Transverse colon (tissue), 4 donors: ENCODE measurements at regions not wholly inside any gene's neighbourhood (a gene's known extent, or its start where the extent isn't known, plus 50 kb on each side); places are given as distances from the start of the nearest gene placed in this dataset.
"Not testable (repeated sequence)": the region's sequence is repeated elsewhere in the genome, so short reads cannot be mapped to it uniquely, and the experiment has no call there.

Experiments used
- DNase-seq: peaks from one replicate; pipeline ENCODE4 v3.0.0-alpha.2; 2019
- H3K27ac ChIP-seq, 4 donors: fragments of 200-600 bp; sonication (generic); 2 replicates each; pipeline ENCODE4 v1.5.1; 2016 to 2018; ENCODE audit warnings: inconsistent platforms in 4 of 4
- H3K27me3 ChIP-seq: fragments of 200-600 bp; sonication (generic); 2 replicates; pipeline ENCODE4 v1.5.1; 2017; ENCODE audit warnings: inconsistent platforms
- H3K36me3 ChIP-seq, 4 donors: fragments of 200-600 bp; sonication (generic); 2 replicates each; pipeline ENCODE4 v1.5.1; 2017 to 2019; ENCODE audit warnings: inconsistent platforms in 4 of 4
- H3K4me1 ChIP-seq, 4 donors: fragments of 200-600 bp; sonication (generic); 2 replicates each; pipeline ENCODE4 v1.5.1; 2017 to 2020; ENCODE audit warnings: inconsistent platforms in 4 of 4
- H3K4me3 ChIP-seq, 4 donors: fragments of 200-600 bp; sonication (generic); 1 replicate in 1 of 4; 2 replicates in 3 of 4; pipeline versions ENCODE4 v1.5.1 to v1.6.1; 2017 to 2019; ENCODE audit warnings: inconsistent platforms in 4 of 4
- H3K9me3 ChIP-seq, 2 donors: fragments of 200-600 bp; sonication (generic); 2 replicates each; pipeline ENCODE4 v1.5.1; 2017 to 2019; ENCODE audit warnings: inconsistent platforms in 2 of 2
- CTCF ChIP-seq, 5 experiments: fragments of 200-600 bp in 3 of 5; fragments of 450-650 bp in 2 of 5; sonication (generic) in 3 of 5; IDR thresholded peaks; 1 replicate in 2 of 5; 2 replicates in 3 of 5; pipeline ENCODE4 v1.5.1; 2016 to 2017; ENCODE audit warnings: antibody characterized with exemption in 5 of 5, inconsistent platforms in 3 of 5, mild to moderate bottlenecking in 2 of 5, moderate library complexity in 1 of 5
- EP300 ChIP-seq: sonication (generic); formaldehyde crosslinking; IDR thresholded peaks from one replicate; pipeline ENCODE4 v1.6.1; 2017; ENCODE audit warnings: antibody characterized with exemption, low read depth
- POLR2A ChIP-seq: fragments of 450-650 bp; IDR thresholded peaks from one replicate; pipeline ENCODE4 v1.6.1; 2016; ENCODE audit warnings: antibody characterized with exemption, mild to moderate bottlenecking, moderate library complexity
- POLR2AphosphoS5 ChIP-seq, 3 donors: sonication (generic); formaldehyde crosslinking; IDR thresholded peaks; one replicate each; pipeline ENCODE4 v1.6.1; 2016; ENCODE audit warnings: antibody characterized with exemption in 3 of 3
- WGBS, 2 donors: methylation state at CpG; one replicate each; pipeline ENCODE4 v1.1.5; 2018; ENCODE audit warnings: low coverage in 1 of 2; 5-methylcytosine and 5-hydroxymethylcytosine counted together
- in situ Hi-C, 4 donors: fragments of 200-750 bp; cut with MboI; loops; one replicate each; pipeline versions ENCODE4 v1.15.0 to v1.15.1; 2017; ENCODE audit warnings: low sequenced_read_pairs in 3 of 4, low pct_ligation_motif_present in 1 of 4, low pct_unique_long_range_greater_than_20kb in 1 of 4
- intact Hi-C: fragments of 100-400 bp; cut with DNase I; formaldehyde crosslinking; loops from one replicate; pipeline ENCODE4 v1.15.1; 2023; ENCODE audit warnings: low total_unique reads

DNA sequence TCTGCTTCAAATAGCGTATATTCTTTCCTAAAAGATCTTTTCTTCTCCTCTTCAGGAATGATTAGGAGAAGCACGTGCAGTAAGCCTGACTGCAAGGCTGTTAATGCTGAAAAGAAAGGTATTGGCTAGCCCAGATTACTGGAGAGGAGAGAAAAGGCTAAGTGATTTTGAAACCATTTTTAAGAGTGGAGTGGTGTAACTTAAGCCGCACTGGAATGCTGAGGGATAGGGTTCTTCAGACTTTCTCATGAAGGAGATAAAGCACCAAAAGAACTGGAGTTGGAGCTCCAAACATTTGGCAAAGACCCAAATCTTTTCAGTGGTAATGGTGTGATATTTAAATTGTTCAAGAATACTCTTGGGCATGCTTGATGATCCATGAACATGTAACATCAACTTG, 388.3 kb downstream of the COG6 start:
- Histone ChIP-seq H3K4me1 (no peaks in the 10 kb centered on the region), H3K36me3 (no peaks in the 10 kb centered on the region), H3K4me3 (no peak overlapping the region), H3K27ac (no peak overlapping the region), H3K27me3 (no peaks in the 10 kb centered on the region), H3K9me3 (no peaks in the 10 kb centered on the region)
- WGBS, 2 donors, result 75 to 94% methylated on average over 2 to 3 of the region's 3 CpGs
- in situ Hi-C loops (no loop called here), intact Hi-C loops (no loop called here)
- no peak for TF ChIP-seq EP300
- DNase-seq, result no peak

DNA sequence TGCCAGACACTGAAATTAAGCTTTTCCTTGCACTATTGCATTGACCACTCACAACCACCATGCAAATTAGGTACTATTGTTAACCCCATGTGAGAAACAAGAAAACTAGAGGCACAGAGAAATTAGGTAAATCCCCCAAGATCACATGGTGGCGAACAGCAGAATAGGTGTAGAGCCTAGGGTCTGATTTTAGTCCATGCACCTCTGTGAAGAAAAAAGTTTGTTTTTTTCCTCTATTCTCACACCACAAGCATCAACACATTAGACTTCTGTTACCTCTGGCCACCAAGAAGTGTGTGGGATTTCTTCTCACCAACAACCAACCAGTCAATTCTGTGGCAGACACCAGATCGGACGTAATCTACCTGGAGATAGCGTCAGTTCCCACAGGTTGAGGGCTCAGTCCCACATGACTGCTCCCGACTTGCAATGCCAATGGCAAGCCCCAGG, 391.9 kb downstream of the COG6 start:
- 86 to 88% methylated on average over 5 of the region's 5 CpGs for WGBS, 2 donors
- Histone ChIP-seq H3K27ac (no peak overlapping the region), H3K4me3 (no peak overlapping the region), H3K9me3 (no peaks in the 10 kb centered on the region), H3K27me3 (no peaks in the 10 kb centered on the region), H3K36me3 (no peaks in the 10 kb centered on the region), H3K4me1 (no peaks in the 10 kb centered on the region)
- no peak for DNase-seq
- in situ Hi-C loops (no loop called here), intact Hi-C loops (no loop called here)
- no peak for TF ChIP-seq POLR2A
- TF ChIP-seq POLR2AphosphoS5 (IDR thresholded peaks at IDR 0.05), result no peak
- TF ChIP-seq EP300, result no peak
- no peak for TF ChIP-seq CTCF (IDR thresholded peaks at IDR 0.05)

GRCh38 chr13:40048551-40048950, 393.1 kb downstream of the COG6 start:
- 82 to 84% methylated on average over 4 to 5 of the region's 5 CpGs for WGBS, 2 donors
- TF ChIP-seq POLR2AphosphoS5 (IDR thresholded peaks at IDR 0.05) (no peak), EP300 (no peak), CTCF (IDR thresholded peaks at IDR 0.05) (no peak), POLR2A (no peak)
- H3K36me3 ChIP-seq, result no peaks in the 10 kb centered on the region
- H3K27ac ChIP-seq, result no peak overlapping the region
- no peak for DNase-seq
- H3K4me3 ChIP-seq, result no peak overlapping the region
- intact Hi-C loops (no loop called here), in situ Hi-C loops (no loop called here)
- peaks cover 3% of the 10 kb centered on the region for H3K27me3 ChIP-seq
- no peaks in the 10 kb centered on the region for H3K4me1 ChIP-seq
- H3K9me3 ChIP-seq, result no peaks in the 10 kb centered on the region

- Histone ChIP-seq H3K27ac (no peak overlapping the region), H3K9me3 (no peaks in the 10 kb centered on the region), H3K4me3 (no peak overlapping the region), H3K27me3 (peaks cover 3% of the 10 kb centered on the region), H3K36me3 (no peaks in the 10 kb centered on the region), H3K4me1 (no peaks in the 10 kb centered on the region)
- in situ Hi-C loops (no loop called here), intact Hi-C loops (no loop called here)
- no peak for DNase-seq
- TF ChIP-seq POLR2AphosphoS5 (IDR thresholded peaks at IDR 0.05) (no peak), POLR2A (no peak), EP300 (no peak), CTCF (IDR thresholded peaks at IDR 0.05) (no peak)
Observed at GRCh38 chr13:40052954-40053353, 397.5 kb downstream of the COG6 start.

DNA sequence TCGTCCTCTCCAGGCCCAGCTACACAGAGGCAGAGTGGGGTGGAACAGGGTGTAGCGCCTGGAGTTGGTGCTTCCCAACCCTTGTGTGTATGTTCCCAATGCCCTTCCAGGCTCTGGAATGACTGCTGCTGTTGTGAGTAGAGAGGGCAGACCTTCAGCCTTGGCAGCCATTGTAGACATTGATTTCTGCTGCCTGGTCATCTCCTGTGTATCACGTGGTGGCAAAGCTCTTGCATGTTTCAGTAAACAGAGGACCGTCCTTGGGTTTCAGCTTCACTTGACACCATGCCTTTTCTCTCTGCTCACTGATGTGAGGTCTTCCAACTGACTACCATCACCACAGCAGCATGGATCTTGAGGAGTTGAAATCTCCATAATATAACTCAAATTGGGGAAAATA, 397.9 kb downstream of the COG6 start:
- in situ Hi-C loops, result no loop called here
- H3K27ac ChIP-seq, result no peak overlapping the region
- TF ChIP-seq POLR2AphosphoS5 (IDR thresholded peaks at IDR 0.05) (no peak), EP300 (no peak), CTCF (IDR thresholded peaks at IDR 0.05) (no peak), POLR2A (no peak)
- WGBS, 2 donors, result 59 to 89% methylated on average over 2 to 4 of the region's 4 CpGs
- H3K36me3 ChIP-seq, result no peaks in the 10 kb centered on the region
- no peaks in the 10 kb centered on the region for H3K9me3 ChIP-seq
- no peak for DNase-seq
- no peaks in the 10 kb centered on the region for H3K4me1 ChIP-seq
- H3K4me3 ChIP-seq, result no peak overlapping the region
- H3K27me3 ChIP-seq, result peaks cover 3% of the 10 kb centered on the region
- intact Hi-C loops, result no loop called here

GRCh38 chr13:40054422-40054821, 399.0 kb downstream of the COG6 start:
- H3K9me3 ChIP-seq, intact Hi-C loops, H3K4me1 ChIP-seq, H3K4me3 ChIP-seq, H3K27ac ChIP-seq, H3K27me3 ChIP-seq, H3K36me3 ChIP-seq, DNase-seq, in situ Hi-C loops: not testable (repeated sequence)
- 81 to 83% methylated on average over 2 to 3 of the region's 3 CpGs for whole genome bisulfite sequencing, 2 donors
